K562 (cell line): ENCODE measurements at regions not wholly inside any gene's neighbourhood (a gene's known extent, or its start where the extent isn't known, plus 50 kb on each side); places are given as distances from the start of the nearest gene placed in this dataset.

Experiments
- ATAC-seq: fragments of 200-7000 bp; cut with Tn5 transposase; 3 replicates; pipeline ENCODE4 v1.9.1; 2020; ENCODE audit warnings: moderate library complexity
- BruUV-seq: library from RNA; stranded (reverse); fragments of 400-500 nt; replicated peaks from 2 replicates; lab custom pipeline; 2021; lab: Mats Ljungman, UMichigan
- CTCF ChIA-PET: fragments of 300-600 bp; formaldehyde crosslinking; extraction: SDS; loops from one replicate; lab custom pipeline; 2021; ENCODE audit warnings: low intra/inter-chr PET ratio; lab: Yijun Ruan, JAX
- POLR2A ChIA-PET: fragments of 300-600, 350-650 bp; sonication (Branson Sonifier 250); formaldehyde crosslinking; extraction: SDS; loops from one replicate; lab custom pipeline; 2021; ENCODE audit warnings: antibody characterized with exemption, inconsistent platforms; lab: Yijun Ruan, JAX
- DNase-seq, 4 experiments: peaks; one replicate each; pipeline versions ENCODE4 v3.0.0 to v3.0.0-alpha.2; 2011 to 2018; ENCODE audit warnings: low spot score in 3 of 4, mixed read lengths in 3 of 4; ENCODE audit errors: extremely low read depth in 1 of 4
- FAIRE-seq: peaks from 2 replicates; lab custom pipeline; 2011; peaks lifted over from hg19 to GRCh38; lab: Jason Lieb, UNC
- H2AFZ ChIP-seq: 2 replicates; pipeline ENCODE4 v1.6.0; 2011; ENCODE audit warnings: low read depth, low read length, control low read depth, inconsistent platforms
- H3K27ac ChIP-seq: fragments of 200-600 bp; 3 replicates; pipeline ENCODE4 v1.8.0; 2011; ENCODE audit warnings: low read depth, mild to moderate bottlenecking, control low read depth, inconsistent platforms, low read length, moderate library complexity, mixed read lengths; ENCODE audit errors: extremely low read depth
- H3K27me3 ChIP-seq, 2 experiments: fragments of 300-600 bp in 1 of 2; 2 replicates in 1 of 2; 3 replicates in 1 of 2; pipeline versions ENCODE4 v1.6.0 to v1.8.0; 2011; ENCODE audit warnings: inconsistent platforms in 2 of 2, low read length in 2 of 2, mild to moderate bottlenecking in 1 of 2, mixed read lengths in 1 of 2, moderate library complexity in 1 of 2; ENCODE audit not compliant: control insufficient read depth in 2 of 2, insufficient read depth in 2 of 2
- H3K36me3 ChIP-seq: fragments of 300-600 bp; 3 replicates; pipeline ENCODE4 v1.8.0; 2011; ENCODE audit warnings: mild to moderate bottlenecking, low read length, inconsistent platforms; ENCODE audit not compliant: control insufficient read depth, insufficient read depth
- H3K4me1 ChIP-seq, 2 experiments: fragments of 200-600 bp in 1 of 2; replicated peaks in 1 of 2; 2 replicates in 1 of 2; 3 replicates in 1 of 2; pipeline versions ENCODE4 v1.5.1 to v1.8.0; 2011; ENCODE audit warnings: inconsistent platforms in 2 of 2, low read length in 2 of 2, mild to moderate bottlenecking in 1 of 2, mixed read lengths in 1 of 2, moderate library complexity in 1 of 2; ENCODE audit not compliant: control insufficient read depth in 2 of 2, insufficient read depth in 2 of 2
- H3K4me2 ChIP-seq: 2 replicates; pipeline ENCODE4 v1.6.1; 2011; ENCODE audit warnings: low read length, control low read depth, inconsistent platforms, mixed read lengths; ENCODE audit not compliant: insufficient read depth
- H3K4me3 ChIP-seq: fragments of 200-600 bp; sonication (generic), shearing (Covaris generic); 2 replicates; pipeline ENCODE4 v1.5.1; 2016; ENCODE audit warnings: control low read depth, inconsistent platforms
- H3K79me2 ChIP-seq: fragments of 200-600 bp; 3 replicates; pipeline ENCODE4 v1.8.0; 2011; ENCODE audit warnings: low read length, inconsistent platforms; ENCODE audit not compliant: control insufficient read depth, insufficient read depth
- H3K9ac ChIP-seq, 2 experiments: 2 replicates each; pipeline versions ENCODE4 v1.6.0 to v1.6.1; 2011; ENCODE audit warnings: low read depth in 2 of 2, low read length in 2 of 2, control low read depth in 1 of 2, inconsistent platforms in 1 of 2, mild to moderate bottlenecking in 1 of 2, mixed read lengths in 1 of 2; ENCODE audit not compliant: insufficient read depth in 1 of 2
- H3K9me1 ChIP-seq: one replicate; pipeline ENCODE4 v1.6.0; 2011; ENCODE audit warnings: inconsistent platforms, mild to moderate bottlenecking, low read length, moderate library complexity; ENCODE audit not compliant: control insufficient read depth, insufficient read depth
- H3K9me3 ChIP-seq: replicated peaks from 2 replicates; pipeline ENCODE4 v1.5.1; 2011; ENCODE audit warnings: low read depth, low read length, inconsistent platforms; ENCODE audit not compliant: control insufficient read depth, insufficient read depth
- H4K20me1 ChIP-seq: replicated peaks from 2 replicates; pipeline ENCODE4 v1.6.1; 2011; ENCODE audit warnings: low read length, inconsistent platforms, mixed read lengths; ENCODE audit not compliant: control insufficient read depth, insufficient read depth
- ASH1L ChIP-seq: fragments of 450-650 bp; IDR thresholded peaks from 2 replicates; pipeline ENCODE4 v1.6.1; 2018; ENCODE audit warnings: borderline replicate concordance, mild to moderate bottlenecking, low read depth; ENCODE audit not compliant: partially characterized antibody
- CBX3 ChIP-seq, 2 experiments: IDR thresholded peaks; 1 replicate in 1 of 2; 2 replicates in 1 of 2; pipeline ENCODE4 v1.6.1; 2012; ENCODE audit warnings: inconsistent platforms in 2 of 2, low read length in 2 of 2, borderline replicate concordance in 1 of 2, control low read depth in 1 of 2
- KDM1A ChIP-seq, 2 experiments: fragments of 450-650 bp; IDR thresholded peaks; 2 replicates each; pipeline ENCODE4 v1.6.1; 2016; ENCODE audit warnings: mild to moderate bottlenecking in 2 of 2
- MAFF ChIP-seq: IDR thresholded peaks from 2 replicates; pipeline ENCODE4 v1.6.1; 2012; ENCODE audit warnings: low read length, improper control_type of control experiment
- MBD1 ChIP-seq: fragments of 250-450 bp; sonication (Bioruptor Pico); IDR thresholded peaks from 2 replicates; pipeline ENCODE4 v1.8.0; 2022; ENCODE audit warnings: inconsistent platforms
- PHF21A ChIP-seq: fragments of 450-650 bp; IDR thresholded peaks from 2 replicates; pipeline ENCODE4 v1.6.1; 2017; ENCODE audit warnings: low read depth, borderline replicate concordance
- PTBP1 ChIP-seq: fragments of 200-400 bp; formaldehyde crosslinking; IDR thresholded peaks from 2 replicates; pipeline ENCODE4 v1.6.1; 2017; ENCODE audit warnings: low read depth, low read length
- SMARCB1 ChIP-seq: IDR thresholded peaks from 2 replicates; pipeline ENCODE4 v1.6.1; 2011; ENCODE audit warnings: improper control_type of control experiment, low read depth; ENCODE audit not compliant: insufficient read length
- SMARCE1 ChIP-seq: fragments of 450-650 bp; IDR thresholded peaks from 2 replicates; pipeline ENCODE4 v1.7.1; 2016; ENCODE audit warnings: mild to moderate bottlenecking
- ZBTB49 ChIP-seq: sonication (generic); formaldehyde crosslinking; IDR thresholded peaks from 2 replicates; pipeline ENCODE4 v1.8.0; 2022; ENCODE audit warnings: missing genetic modification reagents, mild to moderate bottlenecking, borderline replicate concordance
- ZNF224 ChIP-seq: sonication (generic); formaldehyde crosslinking; IDR thresholded peaks from 2 replicates; pipeline ENCODE4 v1.8.0; 2022; ENCODE audit warnings: mild to moderate bottlenecking, missing genetic modification reagents
- ZNF3 ChIP-seq: fragments of 250-450 bp; sonication (Bioruptor Pico); IDR thresholded peaks from 2 replicates; pipeline ENCODE4 v1.5.0; 2021; ENCODE audit warnings: mild to moderate bottlenecking, moderate library complexity
- ZNF408 ChIP-seq: fragments of 250-450 bp; sonication (Bioruptor Pico); IDR thresholded peaks from 2 replicates; pipeline ENCODE4 v1.4.0; 2020; ENCODE audit warnings: low read depth, mild to moderate bottlenecking, moderate library complexity
- ZNF639 ChIP-seq, 2 experiments: fragments of 200-800 bp in 1 of 2; sonication (Bioruptor generic) in 1 of 2; sonication (generic) in 1 of 2; formaldehyde crosslinking in 1 of 2; IDR thresholded peaks in 1 of 2; conservative IDR thresholded peaks in 1 of 2; 2 replicates each; pipeline versions ENCODE4 v1.5.0 to v1.6.1; 2016 to 2020; ENCODE audit warnings: missing compliant biosample characterization in 1 of 2, missing genetic modification characterization in 1 of 2, missing genetic modification reagents in 1 of 2
- ZSCAN29 ChIP-seq: fragments of 450-650 bp; IDR thresholded peaks from 2 replicates; pipeline ENCODE4 v1.6.1; 2017
- WGBS: fragments of 100-300 bp; shearing (Covaris generic); methylation state at CpG from one replicate; pipeline ENCODE4 v1.1.6; 2016; ENCODE audit warnings: low coverage, mixed read lengths; ENCODE audit not compliant: insufficient coverage; ENCODE audit errors: missing lambda C conversion rate; 5-methylcytosine and 5-hydroxymethylcytosine counted together
- in situ Hi-C: fragments of 300-500 bp; cut with MboI; formaldehyde crosslinking; loops from 4 replicates; pipeline ENCODE4 v1.15.0; 2018; ENCODE audit warnings: inconsistent platforms, mixed read lengths
- intact Hi-C: fragments of 100-400 bp; cut with micrococcal nuclease; formaldehyde crosslinking; loops from 2 replicates; pipeline ENCODE4 v1.14.2; 2022
- TF ChIP-seq, protein P1 (sequence below): IDR thresholded peaks from 2 replicates; pipeline ENCODE4 v1.6.1; 2014; ENCODE audit warnings: antibody characterized with exemption

DNA sequence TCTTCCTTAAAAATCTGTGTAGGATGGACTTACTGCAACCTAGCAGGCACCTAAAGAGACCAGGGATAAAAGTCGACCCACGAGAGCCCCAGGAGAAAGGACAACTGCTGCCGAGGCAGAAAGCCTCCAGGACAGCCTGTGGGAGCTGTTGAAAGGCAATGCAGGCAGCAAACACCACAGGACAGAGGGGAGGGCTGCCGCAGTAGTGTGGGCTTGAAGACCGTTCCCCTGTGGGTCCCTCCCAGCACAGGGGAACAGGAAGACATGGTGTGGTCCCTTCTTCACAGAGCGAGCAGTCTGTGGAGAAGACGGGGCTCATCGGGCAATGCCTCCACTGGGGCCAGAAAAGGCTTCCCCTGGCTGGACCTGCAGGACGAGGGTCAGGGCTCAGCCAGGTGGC, 58.5 kb upstream of the GATA2 start:
- TF ChIP-seq ZBTB49 (CRISPR knock-in tag) (no peak), ZNF3 (CRISPR knock-in tag) (no peak), PTBP1 (no peak), MAFF (no peak), SMARCE1 (no peak), CBX3 (IDR thresholded peaks at IDR 0.05; ENCODE audit: borderline replicate concordance in 1 of 2, low read length in 2 of 2) (no peak), ZNF639 (CRISPR knock-in tag; conservative IDR thresholded peaks at IDR 0.05 in 1 of 2, IDR thresholded peaks at IDR 0.05 in 1 of 2) (no peak), SMARCB1 (no peak), ZNF408 (CRISPR knock-in tag) (no peak), ZNF224 (CRISPR knock-in tag) (no peak), KDM1A (IDR thresholded peaks at IDR 0.05) (no peak), MBD1 (CRISPR knock-in tag) (no peak), PHF21A (no peak), ASH1L (no peak), ZSCAN29 (no peak)
- TF ChIP-seq, protein P1, sequence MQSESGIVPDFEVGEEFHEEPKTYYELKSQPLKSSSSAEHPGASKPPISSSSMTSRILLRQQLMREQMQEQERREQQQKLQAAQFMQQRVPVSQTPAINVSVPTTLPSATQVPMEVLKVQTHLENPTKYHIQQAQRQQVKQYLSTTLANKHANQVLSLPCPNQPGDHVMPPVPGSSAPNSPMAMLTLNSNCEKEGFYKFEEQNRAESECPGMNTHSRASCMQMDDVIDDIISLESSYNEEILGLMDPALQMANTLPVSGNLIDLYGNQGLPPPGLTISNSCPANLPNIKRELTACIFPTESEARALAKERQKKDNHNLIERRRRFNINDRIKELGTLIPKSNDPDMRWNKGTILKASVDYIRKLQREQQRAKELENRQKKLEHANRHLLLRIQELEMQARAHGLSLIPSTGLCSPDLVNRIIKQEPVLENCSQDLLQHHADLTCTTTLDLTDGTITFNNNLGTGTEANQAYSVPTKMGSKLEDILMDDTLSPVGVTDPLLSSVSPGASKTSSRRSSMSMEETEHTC: no peak
- Histone ChIP-seq H3K9me3 (no peaks in the 10 kb centered on the region), H3K27ac (peak overlapping the region; percentile 3; the same call in 1 of the 3 replicates), H4K20me1 (no peaks in the 10 kb centered on the region), H3K9me1 (no peaks in the 10 kb centered on the region), H3K9ac (peak overlapping the region in 1 of 2 experiments; percentile 85; a peak in 2 of 4 replicates), H3K4me1 (peaks cover 49 to 63% of the 10 kb centered on the region in 2 experiments), H3K79me2 (no peaks in the 10 kb centered on the region), H3K4me2 (no peak overlapping the region; the same call in 1 of the 2 replicates), H3K4me3 (no peak overlapping the region), H3K27me3 (no peaks in the 10 kb centered on the region), H2AFZ (peak overlapping the region; percentile 65), H3K36me3 (no peaks in the 10 kb centered on the region)
- 80% methylated on average over 7 of the region's 9 CpGs for WGBS
- FAIRE-seq: no peak
- DNase-seq: no peak
- no TSS peak for BruUV-seq
- no peak for ATAC-seq
- in situ Hi-C loops: no loop called here
- intact Hi-C loops: no loop called here
- CTCF ChIA-PET: no interaction called here
- POLR2A ChIA-PET: interaction anchor here (1.1 kb wide), 1 partner anchor 11 kb away, joined by 4 read pairs; no protein-coding TSS in a partner anchor
